GM21381 (cell line): ENCODE measurements at regions not wholly inside any gene's neighbourhood (a gene's known extent, or its start where the extent isn't known, plus 50 kb on each side); places are given as distances from the start of the nearest gene placed in this dataset.
"Not testable (repeated sequence)": the region's sequence is repeated elsewhere in the genome, so short reads cannot be mapped to it uniquely, and the experiment has no call there.

Source experiments
- ATAC-seq: cut with Tn5 transposase; IDR thresholded peaks from one replicate; pipeline ENCODE4 v1.9.1; 2021; ENCODE audit warnings: mild to moderate bottlenecking, moderate library complexity; ENCODE audit not compliant: unreplicated experiment

DNA sequence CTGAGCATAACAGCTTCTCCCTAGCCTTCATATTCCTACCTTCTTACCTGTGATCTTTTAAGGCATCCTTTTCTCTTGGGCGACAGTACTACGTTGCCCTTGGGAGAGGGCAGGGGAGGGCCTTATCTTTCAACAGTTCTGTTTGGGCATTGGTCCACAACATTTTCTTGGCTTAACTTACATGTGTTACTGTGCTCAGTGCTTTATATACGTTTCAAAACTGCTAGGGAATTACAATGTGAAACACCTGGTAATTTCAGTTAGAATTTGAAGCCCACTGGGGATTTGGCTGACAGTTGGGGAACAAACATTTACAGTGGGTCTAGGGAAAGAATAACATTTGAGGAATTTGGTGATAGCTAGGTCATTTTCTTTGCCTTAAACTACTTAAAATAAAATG lies 667.1 kb downstream of the PRIM2 start:
- not testable (repeated sequence) for ATAC-seq

DNA sequence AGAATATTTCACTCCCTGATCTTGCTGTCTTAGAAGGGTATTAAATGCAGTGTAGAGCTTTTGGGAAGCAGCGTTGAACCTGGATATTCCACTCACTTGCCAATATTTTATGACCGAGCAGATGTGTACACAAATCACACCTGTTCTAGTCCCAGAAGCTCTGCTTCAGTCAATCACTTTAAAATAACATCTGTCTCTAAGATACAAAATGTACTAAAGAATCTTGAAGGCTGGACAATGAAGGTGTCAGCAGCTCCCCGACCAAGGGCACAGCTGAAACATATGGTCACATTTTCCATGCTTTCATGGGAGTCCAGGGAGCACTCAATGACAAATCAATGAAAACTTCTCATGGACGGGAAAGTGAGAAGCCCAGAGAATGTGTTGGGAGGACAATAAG lies 668.3 kb downstream of the PRIM2 start:
- ATAC-seq: not testable (repeated sequence)

DNA sequence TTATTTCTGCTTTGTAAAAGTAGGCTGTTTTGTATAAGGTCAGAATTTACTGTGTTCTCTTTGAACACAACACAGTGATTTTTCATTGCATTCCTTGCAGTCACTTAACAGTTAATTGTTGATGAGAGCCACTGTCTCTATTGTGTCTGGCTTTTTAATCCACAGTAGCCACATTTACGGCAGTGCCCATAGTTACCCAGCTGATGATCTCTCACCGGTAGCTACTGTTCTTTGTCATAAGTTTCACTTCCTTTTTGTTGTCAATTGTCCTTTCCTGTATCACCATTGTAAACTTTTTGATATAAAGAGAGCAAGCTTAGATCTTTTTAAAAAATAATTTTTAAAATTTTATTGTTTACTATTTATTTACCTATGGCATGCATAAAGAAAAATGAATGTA lies 669.2 kb downstream of the PRIM2 start:
- peak; percentile 100 for ATAC-seq

DNA sequence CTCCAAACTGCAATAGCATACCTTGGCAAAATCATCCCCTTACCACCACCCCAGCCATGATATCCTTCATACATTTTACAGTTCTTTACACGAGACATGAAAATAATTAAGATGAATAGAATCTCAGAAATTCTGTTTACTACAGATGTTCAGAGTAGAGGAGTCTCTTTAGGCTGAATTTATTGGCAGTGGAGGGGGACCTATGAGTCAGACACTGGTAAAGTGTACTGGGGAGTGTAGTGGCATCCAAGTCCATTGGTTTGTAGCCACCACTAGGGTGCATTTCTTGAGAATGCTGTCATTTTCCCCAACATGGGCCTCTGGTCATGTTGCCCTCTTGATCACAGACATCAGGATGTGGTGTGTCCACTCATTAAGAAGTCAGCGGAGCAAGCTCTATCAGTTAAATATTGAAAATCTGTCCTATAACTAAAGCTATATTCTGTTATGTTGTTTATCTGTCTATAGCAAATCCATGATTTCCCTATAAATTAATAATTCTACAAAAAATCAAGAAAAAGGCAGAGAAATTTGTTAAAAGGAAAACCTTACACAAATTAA lies 672.2 kb downstream of the PRIM2 start:
- not testable (repeated sequence) for ATAC-seq

DNA sequence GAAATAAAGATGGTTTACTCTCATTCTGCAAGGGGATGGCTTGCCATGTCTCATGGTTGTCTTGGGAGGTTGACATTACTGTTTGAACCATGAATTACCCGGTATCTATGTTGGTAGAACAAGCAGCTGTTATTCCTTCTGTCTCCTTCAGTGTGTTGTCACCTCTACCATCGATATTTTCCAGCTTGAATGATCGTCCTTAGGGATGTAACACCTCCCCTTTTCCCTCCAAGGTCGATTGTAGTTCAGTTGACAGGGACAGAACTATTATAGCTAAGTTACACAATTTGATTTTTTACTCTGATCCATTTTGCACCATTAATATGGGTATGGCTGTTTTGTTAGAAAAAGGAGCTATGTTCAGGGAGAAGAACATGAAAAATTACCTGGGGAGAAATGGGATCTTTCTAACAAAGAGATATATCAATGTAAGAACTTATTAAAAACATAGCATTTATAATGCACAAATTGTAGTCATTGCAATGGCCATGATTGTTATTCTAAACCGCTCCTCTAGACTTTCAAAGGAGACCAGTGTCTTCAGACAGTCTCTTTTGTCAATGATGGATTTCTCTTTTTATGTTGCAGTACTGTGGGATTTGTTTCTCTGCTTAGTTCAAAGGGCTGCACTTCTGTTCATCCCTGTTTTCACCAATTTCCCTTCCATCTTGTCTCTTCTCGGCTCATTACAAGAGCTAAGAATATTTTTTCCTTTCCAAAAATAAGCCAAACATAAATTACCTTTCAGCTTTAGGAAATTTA lies 681.6 kb downstream of the PRIM2 start:
- ATAC-seq: not testable (repeated sequence)

DNA sequence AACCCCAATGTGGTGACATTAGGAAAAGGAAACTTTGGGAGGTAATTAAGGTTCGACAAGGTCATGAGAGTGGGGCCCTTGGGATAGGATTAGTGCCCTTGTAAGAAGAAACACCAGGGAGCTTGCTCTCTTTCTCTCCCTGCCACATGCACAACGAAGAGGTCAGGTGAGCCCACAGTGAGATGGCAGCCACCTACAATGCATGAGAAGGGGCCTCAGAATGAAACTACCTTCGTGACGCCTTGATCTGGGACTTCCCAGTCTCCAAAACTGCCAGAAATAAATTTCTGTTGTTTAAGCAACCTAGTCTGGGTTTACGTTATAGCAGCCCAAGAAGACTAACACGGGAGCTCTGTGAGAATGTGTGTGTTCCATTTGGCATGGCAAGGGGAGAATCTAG lies 682.8 kb downstream of the PRIM2 start:
- ATAC-seq: not testable (repeated sequence)

DNA sequence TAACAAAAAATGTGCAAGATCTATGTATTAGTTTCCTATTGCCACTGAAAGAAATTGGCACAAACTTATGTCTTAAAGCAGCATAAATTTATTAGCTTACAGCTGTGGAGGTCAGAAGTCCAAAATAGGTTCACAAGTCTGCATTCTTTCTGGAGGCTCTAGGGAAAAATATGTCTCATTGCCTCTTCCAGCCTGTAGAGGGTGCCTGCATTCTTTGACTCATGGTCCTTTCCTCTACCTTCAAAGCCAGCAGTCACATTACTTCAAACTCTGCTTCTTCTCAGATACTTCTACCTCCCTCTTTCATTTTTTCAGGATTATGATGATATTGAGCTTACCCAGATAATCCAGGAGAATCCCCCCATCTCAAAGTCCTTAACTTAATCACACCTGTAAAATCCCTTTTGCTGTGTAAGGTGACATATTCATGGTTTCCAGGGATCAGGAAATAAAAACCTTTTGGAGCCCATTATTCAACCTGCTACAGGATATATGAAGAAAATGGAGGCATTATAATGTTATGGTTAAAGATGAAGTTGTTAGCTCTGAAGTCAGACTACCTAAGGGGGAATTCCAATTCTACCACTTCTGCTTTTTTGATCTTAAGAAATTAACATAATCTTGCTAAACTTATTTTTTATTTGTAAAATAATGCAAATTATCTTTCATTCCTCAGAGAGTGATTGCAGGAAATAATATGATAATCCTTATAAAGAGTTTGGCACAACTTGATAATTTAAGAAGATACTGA lies 686.2 kb downstream of the PRIM2 start:
- ATAC-seq: not testable (repeated sequence)

DNA sequence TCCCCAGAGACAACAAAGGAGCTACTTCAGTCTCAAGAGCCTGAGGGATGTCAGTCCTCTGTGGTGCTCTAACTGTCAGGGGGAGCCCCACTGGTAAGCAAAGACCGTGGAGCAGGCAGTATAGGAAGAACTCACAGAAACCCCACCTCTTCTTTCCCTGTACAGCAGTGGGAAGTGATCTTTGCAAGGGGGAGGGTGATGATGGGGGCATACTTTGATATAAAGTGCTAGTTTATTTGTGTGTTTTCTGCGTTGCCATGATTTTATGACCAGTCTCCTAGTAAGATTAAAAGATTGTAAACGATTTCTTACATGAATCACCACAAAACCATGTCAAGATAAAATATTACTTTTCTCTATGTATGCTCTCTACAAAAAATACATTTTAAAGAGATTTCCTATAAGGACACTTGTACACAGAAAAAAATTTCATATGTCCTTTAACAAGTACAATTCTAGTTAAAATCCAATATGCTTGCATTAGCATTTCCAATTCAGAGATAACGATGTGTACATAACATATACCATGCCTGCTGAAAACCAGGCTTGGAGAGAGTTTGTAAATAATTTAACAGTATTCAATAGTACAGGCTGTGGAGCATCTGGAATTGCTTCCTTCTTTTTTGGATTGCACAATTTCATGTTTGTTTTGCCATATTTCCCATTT lies 690.0 kb downstream of the PRIM2 start:
- ATAC-seq: not testable (repeated sequence)

DNA sequence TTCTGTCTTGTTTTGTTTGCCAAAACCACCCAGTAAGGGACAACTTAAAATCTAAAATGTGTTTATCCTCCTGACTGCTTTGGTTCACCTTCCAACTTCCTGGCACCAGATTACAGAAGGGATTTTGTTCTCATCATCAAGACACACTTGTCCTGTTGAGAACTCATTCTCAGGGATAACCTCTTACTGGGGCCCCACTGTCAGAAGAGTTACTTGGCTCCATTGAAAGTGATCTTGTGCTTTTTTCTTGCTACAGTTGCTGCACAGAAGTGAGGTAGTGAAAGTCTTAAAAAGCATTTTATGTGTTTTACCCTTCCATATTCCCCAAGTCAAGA lies 690.5 kb downstream of the PRIM2 start:
- not testable (repeated sequence) for ATAC-seq

DNA sequence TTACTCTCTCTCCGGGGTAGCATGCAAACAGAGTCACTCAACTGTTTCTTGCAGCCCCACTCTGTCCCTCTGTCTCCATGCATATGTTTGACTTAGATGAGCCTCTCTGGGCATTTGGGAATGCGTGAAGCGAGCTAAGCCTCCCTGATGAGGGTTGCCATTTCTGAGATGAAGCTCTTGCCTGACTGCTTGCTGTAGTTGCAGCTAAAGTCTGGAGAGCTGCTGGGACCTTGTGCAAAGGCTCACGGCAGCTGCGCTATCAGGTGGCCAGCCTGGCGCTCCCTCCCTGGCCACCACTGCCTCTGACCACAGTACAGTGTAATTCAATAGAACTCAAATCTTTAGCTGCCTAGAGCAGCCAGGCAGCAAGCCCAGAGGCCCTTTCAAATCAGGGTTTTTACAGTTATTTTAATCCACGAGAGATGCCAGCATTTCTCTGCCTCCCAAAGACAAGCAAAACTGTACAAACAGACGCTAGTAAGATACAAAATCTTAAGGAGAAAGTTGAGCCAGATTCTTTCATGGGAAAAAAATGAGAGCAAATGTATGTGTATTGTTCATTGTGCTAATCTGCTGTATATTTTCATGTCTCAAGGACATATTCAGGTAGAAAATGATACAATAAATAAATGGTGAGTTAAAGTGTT lies 694.6 kb downstream of the PRIM2 start:
- ATAC-seq: not testable (repeated sequence)

DNA sequence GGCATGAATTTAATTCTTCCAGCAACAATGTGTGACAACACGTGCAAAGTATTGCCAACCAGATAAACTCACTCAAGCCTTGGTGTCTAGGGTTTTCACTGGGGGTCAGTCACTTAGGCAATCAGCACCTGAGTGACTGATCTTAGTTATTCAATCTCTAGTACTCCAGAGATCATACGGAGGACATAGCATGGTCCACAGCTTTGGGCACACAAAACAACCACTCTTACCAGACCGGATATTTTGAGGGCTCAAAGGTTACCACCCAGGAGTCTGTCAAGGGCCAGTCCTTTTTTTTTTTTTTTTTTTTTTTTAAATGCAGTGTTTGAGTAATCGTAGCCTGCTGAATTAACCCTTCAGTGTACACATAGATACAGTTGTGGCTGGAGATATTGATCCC lies 699.2 kb downstream of the PRIM2 start:
- ATAC-seq: not testable (repeated sequence)

DNA sequence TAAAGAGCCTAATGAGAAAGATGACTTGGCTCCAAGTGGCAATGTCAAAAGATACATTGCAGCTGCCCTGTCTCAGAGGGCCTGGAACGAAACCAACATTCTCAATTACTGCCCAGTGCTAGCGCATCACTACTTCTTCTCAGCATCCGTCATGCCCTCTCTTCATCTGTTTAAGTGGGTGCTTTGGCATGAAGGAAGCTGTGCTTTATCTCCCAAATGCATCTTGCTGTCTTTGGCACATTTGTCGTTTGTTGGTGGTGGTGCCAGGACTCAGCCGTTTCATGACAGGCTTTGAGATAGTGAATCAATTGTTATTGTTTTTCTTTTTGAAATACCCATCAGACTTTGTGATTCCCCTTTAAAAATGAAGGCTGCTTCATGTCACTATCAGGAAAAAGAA lies 710.8 kb downstream of the PRIM2 start:
- not testable (repeated sequence) for ATAC-seq

DNA sequence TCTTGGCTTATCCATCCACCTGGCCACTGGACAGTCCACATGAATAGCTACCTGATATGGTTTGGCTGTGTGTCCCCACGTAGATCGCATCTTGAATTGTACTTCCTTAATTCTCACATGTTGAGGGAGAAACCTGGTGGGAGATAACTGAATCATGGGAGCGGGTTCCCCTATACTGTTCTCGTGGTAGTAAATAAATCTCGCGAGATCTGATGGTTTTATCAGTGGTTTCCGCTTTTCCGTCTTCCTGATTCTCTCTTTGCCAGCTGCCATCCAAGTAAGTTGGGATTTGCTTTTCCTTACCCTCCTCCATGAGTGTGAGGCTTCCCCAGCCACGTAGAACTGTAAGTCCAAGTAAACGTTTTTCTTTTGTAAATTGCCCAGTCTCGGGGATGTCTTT lies 720.8 kb downstream of the PRIM2 start:
- ATAC-seq: not testable (repeated sequence)

DNA sequence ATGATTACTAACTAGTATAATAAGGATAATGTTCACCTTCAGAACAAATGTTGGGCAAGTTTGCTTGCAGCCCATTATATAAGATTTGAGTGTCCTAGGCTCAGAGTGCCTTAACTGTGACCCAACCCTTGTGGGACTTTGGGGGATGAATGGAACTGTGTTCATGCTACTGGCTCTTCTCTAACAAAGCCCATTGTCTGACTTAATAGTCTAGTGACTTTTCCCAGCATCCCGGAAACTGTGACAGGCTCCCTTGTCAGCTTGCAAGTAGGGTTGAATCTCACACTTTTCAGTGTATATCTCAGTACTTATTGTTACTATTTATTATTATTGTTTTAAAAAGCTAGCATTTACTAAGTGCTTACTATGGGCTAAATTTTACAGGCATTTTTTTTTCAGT lies 729.2 kb downstream of the PRIM2 start:
- ATAC-seq: not testable (repeated sequence)

DNA sequence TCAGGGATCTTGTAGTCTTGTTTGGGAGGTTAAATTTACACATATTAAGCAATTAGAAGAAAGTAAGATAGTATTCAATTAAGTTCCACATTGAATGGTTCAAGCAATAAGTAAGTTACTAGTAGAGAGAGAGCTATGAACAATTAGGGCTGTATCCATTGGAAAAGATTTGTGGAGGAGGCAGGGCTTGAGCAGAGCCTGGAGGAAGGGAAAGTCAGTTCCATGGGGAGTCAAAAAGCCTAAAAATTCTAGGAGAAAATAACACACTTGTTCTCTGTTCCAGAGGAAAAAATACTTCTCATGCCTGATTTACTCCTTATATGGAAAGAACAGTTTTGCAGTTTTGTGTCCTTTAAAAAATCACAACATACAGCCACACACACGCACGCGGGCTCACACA lies 730.0 kb downstream of the PRIM2 start:
- ATAC-seq: not testable (repeated sequence)

DNA sequence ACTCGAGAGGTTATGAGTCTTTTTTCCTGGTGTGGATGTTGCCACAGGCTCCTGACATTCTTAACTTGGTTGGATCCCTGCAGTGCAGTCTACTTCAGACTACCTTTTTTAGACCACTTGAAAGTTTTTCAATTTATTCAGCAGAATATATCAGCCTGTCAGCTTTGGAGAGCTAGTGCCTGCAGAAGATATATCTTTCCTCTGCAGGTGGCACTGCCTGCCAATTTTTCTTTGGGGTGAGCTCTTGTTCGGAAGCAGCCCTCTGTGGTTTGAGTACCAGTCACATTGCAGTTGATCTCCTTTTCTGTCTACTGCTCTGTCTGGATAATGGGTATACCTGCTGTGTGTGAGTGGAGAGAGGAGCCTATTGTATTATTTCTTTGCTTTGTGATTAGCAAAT lies 730.4 kb downstream of the PRIM2 start:
- not testable (repeated sequence) for ATAC-seq

DNA sequence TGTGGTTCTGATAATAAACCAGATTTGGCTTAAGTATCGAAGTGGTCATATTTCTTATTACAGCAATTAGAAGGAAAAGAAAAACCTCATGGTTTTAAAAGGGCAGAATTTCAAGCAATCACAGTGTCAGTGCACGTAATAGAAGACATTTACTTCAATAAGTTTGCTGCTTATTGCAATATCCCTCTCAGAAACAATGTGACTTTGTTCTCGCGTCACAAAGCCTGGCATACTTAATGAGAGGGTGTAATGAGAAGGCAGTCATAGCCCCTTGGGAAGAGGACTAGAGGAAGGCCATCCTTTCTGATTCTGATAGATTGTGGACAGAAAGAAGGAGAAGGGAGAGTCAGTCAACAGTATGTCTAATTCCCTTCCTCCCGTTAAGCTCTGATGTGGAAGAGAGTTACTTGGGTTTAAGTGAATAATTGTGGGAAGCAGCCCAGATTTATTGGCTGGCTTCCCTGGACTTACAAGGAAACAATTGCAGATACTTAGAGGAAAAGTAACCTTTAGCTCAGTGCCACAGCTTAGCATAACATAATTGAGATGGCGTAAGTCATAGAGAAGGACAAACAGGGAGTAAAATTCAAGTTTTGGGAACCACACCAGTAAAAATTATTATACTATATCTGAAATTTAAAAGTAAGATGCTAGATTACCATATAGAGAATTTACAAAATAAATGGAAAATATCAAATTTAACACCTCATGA lies 738.2 kb downstream of the PRIM2 start:
- ATAC-seq: not testable (repeated sequence)

DNA sequence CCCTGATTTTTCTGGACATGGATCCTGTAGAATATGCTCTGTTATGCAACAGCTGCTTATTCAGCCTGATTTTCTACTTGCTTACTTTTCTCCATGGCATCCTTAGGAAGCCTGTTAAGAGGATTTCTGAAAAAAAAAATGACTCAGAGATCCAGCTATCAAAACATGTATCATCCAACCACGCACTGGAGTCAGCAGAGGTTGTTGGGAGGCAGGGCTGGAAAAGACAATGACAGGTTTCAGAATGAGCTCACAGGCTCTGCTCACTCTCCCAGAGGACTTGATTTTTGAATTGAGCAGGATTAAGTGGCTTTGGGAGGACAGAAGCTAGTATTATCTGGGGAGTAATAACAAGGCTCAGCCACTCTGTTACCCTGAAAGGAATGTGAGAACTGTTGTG lies 742.3 kb downstream of the PRIM2 start:
- not testable (repeated sequence) for ATAC-seq

DNA sequence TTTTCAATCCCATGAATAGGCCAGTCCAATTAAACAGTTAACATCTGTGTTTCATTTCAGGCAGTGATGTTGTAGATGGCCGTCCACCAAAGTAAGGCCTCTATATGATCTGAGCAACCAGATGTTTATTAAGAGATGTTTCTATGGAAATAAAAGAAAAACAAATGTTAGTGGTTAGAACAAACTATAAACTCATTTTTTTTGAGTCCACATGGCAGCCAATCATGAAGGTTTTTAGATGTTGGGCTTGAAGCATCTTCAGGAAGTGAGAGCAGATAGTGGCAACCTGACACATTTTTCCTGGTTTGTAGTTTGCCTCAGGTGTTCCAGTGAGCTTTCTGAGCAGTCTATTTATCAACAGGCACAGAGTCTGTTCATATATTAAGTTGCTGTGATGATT lies 746.1 kb downstream of the PRIM2 start:
- not testable (repeated sequence) for ATAC-seq

DNA sequence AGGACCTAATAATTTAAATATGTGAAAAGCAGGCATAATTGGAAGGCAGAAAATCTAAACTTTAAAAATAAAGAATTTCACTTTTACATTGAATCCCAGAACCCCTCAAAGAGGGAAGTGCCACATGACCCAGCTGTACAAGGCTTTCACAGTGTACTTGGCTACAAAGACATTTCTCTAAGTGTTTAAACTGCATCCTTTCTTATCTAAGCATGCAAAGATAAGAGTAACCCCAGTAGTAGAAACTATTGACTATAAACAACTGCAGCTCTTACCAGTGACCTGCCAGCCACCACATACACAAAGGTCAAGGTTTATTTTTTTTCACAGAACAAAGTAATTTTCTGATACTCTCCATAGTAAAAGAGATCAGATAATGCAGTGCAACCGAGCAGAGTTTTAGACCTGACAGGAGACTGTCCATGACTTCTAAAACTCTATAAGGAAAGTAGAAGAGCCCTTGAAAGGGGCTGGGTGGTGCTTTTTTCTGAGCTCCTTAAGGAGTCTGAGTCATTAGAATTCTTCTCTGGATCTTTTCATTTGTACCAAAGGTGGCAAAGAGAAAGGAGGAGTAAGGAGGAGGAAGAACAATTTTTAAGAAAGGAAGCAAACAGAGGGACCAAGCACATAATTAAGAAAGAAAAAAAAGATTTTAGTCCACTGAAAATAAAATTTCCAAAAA lies 750.6 kb downstream of the PRIM2 start:
- ATAC-seq: not testable (repeated sequence)
